Dedifferentiated amniotic fluid mesenchymal stem cell (primary cell): ENCODE measurements at regions not wholly inside any gene's neighbourhood (a gene's known extent, or its start where the extent isn't known, plus 50 kb on each side); places are given as distances from the start of the nearest gene placed in this dataset.

Source experiments
- DNase-seq: peaks from one replicate; pipeline ENCODE4 v3.0.0-alpha.2; 2016; ENCODE audit errors: extremely low spot score

DNA sequence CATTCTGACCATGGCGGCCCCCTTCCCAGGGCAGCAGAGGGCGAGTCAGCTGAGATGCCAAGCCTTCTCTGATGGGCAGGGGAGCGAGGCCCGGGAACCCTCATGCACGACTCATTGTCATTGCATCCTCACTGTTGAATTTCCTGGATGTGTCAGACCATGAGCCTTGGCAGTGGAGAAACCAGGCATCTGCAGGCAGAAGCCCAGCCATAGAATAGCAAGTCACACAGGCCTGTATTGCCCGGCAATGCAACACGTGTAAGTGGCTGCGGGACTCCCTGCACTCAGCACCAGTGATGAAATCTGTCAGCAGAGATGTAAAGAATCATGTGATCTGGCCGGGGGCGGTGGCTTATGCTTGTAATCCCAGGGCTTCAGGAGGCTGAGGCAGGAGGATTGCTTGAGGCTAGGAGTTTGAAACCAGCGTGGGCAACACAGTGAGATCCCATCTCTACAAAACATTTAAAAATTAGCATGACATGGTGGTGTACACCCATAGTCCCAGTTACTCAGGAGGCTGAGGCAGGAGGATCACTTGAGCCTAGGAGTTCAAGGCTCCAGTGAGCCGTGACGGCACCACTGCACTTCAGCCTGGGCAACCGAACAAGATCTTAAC is 199.7 kb downstream of the KATNAL1 start:
- no peak for DNase-seq

DNA sequence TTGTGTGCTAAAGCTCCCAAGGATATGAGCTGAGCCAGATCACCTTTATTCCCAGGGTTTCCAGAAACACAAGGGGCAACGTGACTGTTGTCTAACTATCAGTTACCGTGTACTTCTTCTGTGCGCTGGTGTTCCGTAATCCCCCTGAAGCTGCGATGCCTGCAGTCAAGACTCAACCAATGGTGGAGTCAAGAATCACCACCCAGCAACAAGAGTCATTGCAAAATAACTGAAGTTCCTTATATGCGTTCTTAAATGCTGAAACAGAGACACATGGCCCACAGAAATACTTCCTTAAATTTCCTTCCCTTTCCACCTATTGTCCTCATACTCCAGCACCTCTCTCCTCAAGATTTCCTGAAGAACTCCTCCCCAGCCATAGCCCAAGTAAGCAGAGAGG is 200.2 kb downstream of the KATNAL1 start:
- no peak for DNase-seq

DNA sequence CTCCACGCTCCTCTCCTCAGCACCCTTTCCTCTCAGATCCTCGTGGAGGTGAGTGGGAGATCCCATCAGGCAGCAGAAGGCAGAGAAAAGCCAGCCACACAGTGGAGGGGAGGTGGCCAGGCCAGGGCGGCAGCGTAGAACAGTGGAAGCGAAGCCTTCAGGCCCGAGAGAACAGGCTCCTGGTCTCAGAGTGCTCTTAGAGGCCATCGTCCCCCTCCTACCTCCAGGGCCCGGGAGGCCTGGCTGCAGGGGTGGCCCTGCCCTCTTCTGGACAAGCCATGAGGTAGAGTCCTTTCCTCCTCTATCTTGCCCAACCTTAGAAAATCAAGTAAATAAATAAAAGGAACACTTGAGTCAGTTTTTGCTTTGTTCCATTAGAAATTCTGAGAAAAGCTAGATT is 202.0 kb downstream of the KATNAL1 start:
- no peak for DNase-seq

DNA sequence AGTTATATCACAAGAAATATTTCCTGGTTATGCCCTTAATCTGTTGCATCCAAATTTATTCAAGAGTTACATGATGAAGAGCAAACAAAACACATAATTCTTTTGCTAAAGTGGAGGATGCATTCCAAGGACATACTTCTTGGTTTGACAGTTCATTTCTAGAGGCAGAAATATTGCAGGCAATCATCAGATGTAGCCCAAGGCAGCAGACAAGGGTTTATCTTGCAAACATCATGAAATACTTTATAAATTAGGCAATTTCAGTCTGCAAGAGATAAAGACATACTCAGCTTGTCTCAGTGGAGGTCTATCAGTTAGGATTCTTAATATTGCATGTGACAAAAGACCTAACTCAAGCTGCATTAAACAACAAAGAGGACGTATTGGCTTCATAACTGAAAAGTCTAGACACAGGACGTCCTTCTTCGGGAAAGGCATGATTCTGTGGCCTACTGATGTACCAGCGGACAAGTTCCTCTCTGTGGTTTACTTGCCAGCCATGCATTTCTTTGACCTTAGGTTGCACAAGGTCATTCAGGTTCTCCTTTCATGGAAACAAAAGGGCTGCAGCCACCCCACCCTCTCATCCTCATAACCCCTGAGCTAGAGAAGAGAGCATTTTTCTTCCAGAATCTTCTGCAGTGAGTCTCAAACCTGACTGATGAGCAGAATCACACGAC is 204.1 kb downstream of the KATNAL1 start:
- DNase-seq, result no peak

DNA sequence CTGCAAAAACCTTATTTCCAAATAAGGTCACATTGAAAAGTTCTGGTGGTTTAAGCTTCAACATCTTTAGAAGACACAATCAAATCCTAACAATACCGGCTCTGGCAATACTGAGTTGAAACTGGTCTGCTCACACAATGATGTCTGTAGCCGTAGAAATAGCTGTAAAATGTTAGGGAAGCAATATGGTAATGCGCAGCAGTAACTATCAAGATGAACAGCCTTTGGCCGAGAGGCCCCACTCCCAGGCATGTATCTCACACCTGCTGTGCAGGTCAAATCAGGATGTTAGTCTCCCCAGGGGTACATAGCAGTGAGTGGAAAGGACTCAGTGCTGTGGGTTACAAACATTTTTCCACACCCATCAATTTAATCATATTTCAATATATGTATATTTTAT is 207.1 kb downstream of the KATNAL1 start:
- DNase-seq, result no peak

DNA sequence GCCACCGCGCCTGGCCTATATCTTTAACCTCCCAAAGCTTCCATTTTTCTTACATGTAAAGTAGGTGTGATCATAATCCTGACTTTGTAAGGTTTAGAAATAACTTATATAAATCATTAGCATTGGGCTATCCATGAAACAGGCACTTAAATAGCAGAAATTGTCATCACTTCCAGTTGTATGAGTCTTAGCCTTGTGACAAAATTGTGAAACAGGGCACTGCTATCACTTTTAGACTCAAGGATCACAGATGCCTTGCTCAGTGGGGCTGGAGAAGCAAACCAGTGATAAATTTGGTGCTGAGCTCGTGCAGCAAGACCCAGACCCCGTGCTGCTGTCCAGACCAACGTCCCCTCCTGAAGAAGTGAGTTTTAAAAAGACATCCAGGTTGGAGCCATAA is 209.7 kb downstream of the KATNAL1 start:
- no peak for DNase-seq

DNA sequence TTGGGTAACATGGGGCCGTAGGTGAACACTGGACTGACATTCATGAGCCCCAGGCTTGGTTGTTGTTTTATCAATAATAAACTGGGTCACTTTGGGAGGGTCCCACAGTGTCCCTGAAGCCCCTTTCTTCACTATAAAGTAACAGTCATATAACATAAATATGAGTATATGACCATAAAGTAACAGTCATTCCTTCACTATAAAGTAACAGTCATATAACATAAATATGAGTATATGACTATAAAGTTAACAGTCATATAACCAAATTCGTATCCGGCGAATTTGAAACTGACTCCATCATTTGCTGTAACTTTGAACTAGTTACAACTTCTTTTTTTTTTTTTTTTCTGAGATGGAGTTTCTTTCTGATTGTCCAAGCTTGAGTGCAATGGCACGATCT is 210.3 kb downstream of the KATNAL1 start:
- no peak for DNase-seq

DNA sequence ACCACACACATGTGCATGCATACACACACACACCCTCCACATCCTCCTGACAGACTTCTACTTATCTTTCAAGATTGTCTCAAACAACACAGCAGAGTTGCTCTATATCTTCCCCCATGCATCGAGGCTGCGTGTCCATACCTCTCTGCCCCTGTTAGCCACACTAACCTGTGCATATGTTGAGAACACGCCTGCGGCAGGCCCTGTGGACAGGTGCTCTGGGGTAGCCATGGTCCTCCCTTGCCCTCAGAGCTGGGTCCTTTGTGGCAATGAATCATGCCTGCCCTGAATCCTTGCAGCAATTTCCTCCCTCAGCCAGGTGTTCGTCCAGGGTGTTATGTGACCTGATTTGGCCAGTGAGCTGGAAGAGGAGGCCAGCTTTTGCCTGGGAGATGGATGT is 213.3 kb downstream of the KATNAL1 start:
- DNase-seq, result no peak

DNA sequence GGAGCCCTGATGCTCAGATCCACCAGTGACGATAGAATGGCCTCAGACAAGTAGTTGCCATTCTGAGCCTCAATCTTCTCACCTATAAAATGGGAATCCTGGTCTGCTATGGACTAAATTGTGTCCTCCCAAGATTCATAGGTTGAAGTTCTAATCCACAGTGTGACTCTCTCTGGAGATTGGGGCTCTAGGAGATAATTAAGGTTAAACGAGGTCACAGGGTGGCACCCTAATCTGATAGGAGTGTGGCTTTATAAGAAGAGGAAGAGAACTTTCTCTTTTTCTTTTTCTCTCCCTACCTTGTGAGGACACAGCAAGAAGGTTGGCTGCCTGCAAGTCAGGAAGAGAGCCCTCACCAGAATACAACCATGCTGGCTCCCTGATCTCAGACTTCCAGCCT is 214.1 kb downstream of the KATNAL1 start:
- no peak for DNase-seq

DNA sequence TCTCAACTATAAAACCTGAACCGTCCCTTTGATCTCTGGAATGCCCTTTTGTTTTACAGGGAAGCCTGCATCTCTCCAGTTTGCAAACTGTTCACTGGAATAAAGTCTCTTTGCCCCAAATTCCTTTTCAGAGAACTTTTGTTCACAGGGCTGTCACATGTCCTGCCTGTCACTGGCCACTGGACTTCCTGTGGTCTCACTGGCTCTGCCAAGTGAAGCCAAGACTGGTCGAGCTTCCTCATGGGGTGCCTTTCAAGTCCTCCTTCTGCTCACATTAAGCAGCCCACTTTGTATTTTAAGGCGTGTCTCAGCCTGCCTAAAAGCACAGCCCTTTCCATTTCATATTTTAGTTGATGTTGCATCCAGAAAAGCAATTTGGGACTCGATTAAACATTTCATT is 215.7 kb downstream of the KATNAL1 start:
- DNase-seq, result no peak

DNA sequence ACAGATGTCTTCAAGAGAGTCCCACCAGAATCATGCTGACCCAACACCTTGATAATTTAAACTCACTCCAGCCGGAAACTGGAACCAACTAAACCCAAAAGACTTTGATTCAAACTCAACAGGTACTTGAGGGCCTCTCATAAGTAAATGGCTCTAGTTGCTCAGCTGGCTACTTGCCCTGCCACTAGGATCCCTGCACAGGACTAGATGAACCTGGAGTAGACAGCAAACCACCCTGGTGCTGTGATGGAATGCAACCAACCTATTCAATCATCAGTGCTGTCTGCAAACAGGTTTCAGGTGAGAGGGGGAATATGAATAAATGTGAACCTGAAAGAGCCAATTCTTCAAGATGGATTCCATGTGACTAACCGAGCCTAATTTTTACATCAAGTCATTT is 216.3 kb downstream of the KATNAL1 start:
- DNase-seq, result no peak

DNA sequence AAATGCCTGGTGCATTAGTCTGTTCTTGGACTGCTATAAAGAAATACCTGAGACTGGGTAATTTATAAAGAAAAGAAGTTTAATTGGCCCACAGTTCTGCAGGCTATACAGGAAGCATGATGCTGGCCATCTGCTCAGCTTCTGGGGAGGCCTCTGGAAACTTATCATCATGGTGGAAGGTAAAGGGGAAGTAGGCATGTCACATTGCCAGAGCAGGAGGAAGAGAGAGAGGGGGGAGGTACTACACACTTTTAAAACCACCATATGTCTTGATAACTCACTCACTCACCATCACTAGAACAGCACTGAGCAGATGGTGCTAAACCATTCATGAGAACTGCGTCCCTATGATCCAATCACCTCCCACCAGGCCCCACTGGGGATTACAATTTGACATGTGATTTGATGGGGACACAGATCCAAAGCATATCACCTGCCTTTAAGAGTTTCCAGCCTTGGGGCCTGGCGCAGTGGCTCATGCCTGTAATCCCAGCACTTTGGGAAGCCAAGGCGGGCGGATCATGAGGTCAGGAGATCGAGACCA is 219.0 kb downstream of the KATNAL1 start:
- DNase-seq, result no peak

DNA sequence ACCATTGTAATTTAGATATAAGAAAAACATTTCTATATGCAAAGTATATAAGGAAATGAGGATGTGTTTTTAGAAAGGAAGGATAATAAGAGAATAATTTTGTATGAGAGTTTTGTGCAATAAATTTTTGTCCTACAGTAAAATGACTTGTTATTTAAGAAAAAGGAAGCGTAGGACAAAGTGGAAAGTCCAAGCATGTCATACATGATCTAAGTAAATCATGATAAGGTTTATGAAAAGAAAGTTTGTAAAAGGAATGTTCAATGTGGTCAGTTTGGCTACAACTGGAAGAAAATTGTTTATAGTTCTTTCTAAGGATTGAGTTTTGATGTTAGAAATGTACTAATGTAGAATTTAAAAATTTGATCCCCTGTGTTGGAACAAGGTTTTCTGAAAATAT is 222.3 kb downstream of the KATNAL1 start:
- DNase-seq, result no peak

DNA sequence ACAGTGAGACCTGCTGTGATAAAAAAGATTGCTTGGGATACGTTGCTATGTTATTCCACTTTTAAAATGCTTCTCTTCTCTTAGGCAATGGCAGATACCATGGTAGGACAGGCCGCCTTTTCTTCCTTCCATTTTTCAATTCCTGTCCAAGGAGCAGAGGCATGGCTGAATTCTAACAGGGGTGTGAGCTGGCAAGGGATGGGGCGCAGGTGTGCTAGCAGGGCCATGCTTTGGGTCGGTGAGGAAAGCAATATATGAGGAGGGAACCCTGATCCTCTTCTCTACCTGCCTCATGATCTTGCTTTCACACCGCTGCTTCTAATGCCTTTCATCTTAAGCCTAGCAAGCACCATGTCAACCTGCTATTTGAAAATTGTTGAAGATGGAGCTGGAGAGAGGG is 225.0 kb downstream of the KATNAL1 start:
- no peak for DNase-seq

DNA sequence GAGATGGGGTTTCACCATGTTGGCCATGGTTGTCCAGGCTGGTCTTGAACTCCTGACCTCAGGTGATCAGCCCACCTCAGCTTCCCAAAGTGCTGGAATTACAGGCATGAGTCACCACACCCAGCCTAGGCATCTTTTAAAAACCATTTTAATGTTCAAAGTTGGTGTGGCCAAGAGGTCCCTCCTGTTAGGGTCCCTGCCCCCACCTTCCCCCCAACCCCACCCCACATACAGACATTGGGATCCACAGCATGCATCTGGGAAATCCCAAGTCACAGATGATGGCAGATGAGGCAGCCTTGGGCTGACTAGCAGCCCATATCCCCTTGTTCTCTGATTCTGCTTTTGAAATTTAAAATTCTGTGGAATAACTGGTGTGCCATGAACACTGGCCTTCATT is 226.0 kb downstream of the KATNAL1 start:
- no peak for DNase-seq

DNA sequence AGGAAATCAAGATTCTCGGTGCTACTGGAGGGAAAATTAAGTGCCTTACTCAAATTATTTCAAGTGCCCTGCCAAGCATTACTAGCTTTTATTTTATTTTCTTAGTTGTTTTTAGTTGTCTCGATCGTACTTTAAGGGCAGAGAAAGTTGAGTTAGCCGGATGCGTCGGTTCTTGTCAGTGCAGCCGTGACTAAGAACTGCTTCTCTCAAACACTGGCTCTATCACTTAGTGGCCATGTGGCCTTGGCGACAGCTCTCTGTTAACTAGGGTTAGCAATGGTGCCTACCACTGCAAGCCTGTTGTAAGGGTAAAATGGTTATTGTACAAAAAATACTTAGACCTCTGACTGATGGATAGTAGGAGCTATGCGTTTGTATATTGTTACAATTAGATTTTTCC is 227.8 kb downstream of the KATNAL1 start:
- no peak for DNase-seq

DNA sequence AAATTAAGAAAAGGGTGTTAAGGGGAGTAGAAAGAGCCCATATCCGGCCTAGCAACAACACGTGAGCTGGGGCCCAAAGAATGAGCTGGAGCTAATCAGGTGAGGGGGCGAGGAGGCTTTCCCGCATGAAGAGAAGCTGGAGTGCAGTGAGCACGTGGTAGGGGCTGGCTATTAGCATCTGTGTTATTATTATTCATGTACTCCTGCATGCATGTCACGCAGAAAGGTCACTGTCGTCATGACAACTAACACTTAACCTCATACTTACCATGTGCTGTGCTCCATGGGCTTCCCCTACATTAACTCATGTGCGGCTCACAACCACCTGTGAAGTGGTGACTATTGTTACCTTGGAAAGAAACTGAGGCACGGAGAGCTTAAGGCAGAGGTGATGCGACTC is 227.6 kb upstream of the UBL3 start:
- no peak for DNase-seq

DNA sequence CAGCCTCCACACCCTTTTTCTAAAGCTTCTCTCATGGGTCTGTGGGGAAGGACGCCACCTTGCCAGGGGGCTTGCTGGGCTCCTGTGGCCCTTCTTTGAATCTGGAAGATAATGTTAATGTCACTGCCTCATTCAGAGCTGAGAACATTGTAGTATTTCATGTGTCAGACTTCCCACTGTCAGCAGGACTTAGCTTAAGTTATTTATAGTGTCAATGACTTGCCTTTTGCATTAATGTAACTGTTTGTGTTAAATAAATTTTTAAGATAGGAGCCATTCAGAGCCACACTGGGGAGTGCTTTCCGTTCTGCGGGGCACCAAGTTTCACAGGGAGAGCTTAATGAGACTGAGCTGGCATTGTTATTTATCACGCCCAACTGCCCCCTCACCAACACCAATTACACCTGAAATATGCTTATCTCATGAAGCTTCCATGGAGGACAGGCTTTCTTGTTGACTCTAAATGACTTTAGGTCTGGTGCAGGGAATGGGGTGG is 226.9 kb upstream of the UBL3 start:
- no peak for DNase-seq

DNA sequence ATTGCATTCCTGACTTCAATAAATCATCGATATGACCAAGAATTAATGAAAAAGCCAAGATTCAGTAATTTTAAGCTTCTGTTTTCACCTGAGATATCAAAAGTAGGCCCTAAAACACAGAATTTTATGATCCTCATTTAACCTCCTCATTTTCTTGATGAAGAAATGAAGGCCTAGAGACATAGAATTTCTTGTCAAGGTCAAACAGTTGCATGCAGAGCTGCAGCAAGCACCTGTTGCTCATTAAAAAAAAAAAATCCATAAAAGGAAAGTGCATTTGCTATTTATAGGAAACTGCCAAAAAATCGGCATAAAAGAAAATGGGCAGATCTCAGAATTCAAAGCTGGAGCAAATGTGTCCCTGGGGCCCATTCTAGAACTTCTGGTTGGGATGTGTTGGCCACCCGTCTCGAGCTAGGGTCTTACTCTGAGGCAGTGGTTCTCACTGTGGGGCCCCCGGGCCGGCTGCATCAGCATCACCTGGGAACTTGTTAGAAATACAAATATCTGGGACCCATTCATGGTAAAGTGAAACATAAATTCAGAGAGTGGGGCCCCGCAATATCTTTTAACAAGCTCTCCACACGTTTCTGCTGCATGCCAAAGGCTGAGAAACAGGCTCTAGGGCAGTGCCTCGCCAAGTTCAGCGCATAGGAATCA is 224.7 kb upstream of the UBL3 start:
- DNase-seq, result no peak

DNA sequence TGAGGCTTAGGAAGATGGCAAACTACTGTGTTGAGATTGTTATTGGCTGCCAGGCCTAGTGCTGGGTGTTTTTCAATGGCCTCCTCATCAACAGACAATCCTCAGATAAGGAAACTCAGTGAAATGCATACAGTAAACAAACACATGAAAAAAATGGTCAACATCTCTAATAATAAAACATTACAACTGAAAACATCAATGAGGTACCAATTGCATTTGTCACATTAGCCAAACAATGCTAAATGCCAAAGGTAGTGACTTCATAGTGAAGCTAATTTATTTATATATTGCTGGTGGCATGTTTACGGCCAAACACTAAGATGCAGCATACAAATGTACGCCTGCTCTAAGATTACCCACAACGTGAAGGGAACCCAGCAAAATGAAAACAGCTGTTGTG is 224.0 kb upstream of the UBL3 start:
- DNase-seq, result no peak

DNA sequence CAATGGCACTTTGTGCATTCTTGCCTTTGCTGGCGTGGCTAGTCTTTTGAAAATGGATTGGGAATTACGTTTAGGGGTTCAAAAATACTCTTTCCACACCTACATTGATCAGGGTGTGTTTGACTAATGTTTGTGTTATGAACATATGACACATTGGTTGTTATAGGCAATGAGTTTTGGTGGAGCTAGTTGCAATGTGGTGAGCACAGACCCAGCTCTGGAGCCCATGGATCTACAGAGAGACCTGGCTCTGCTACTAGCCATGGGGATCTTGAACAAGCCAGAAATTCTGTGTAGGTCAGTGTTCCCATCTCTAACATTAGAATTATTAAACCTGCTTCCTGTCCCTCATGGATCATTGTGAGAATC is 222.4 kb upstream of the UBL3 start:
- no peak for DNase-seq

DNA sequence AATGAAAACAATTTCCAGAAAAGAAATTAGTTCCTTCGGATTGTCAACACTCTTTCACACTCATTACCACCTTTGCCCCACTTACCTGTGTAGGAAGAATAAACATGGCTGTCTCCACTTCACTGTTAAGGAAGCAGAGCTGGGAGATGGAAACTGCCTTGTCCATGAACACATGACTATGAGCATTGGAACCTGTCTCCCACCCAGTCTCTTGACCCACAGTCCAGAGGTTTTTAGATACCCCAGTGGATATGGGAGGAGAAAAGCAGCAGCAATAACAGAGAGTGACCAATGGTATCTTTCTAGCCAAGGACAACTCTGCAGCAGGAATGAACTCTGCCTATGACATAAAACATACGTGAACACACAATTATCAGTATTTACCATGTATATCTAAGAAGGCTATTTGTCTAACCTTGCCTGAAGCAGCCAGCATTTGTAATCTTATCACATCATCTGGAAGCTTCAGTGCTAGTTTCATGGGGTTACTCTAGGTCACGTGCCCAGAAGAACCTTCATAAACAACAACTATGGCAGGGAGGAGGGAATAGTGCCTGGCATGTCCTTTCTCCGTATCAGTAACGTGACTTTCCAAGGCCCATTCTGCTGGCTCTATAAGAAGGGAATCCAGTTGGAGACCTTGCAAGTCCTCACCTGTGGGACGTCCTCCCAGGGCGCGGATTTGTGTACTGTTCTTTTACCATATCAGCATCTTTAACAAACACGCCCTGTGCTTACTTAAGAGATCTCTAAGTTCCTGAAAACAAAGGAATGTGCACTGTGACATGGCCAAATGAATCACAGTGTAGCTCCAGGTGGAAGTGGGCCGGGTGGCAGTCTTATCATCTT is 221.8 kb upstream of the UBL3 start:
- DNase-seq, result no peak
